Astrocyte of the hippocampus (primary cell): ENCODE measurements at regions not wholly inside any gene's neighbourhood (a gene's known extent, or its start where the extent isn't known, plus 50 kb on each side); places are given as distances from the start of the nearest gene placed in this dataset.

Experiments
- DNase-seq: peaks from one replicate; pipeline ENCODE4 v3.0.0; 2011; ENCODE audit warnings: low read depth, low spot score

- no peak for DNase-seq
Observed at GRCh38 chr5:82704381-82704780, 372.8 kb downstream of the TMEM167A start.

- no peak for DNase-seq
Observed at GRCh38 chr5:82702046-82702445, 375.1 kb downstream of the TMEM167A start.

GRCh38 chr5:82699737-82700136, 377.5 kb downstream of the TMEM167A start:
- no peak for DNase-seq

- no peak for DNase-seq
Observed at GRCh38 chr5:82698026-82698425, 379.2 kb downstream of the TMEM167A start.

- no peak for DNase-seq
Observed at GRCh38 chr5:82694711-82695285, 382.4 kb downstream of the TMEM167A start.

GRCh38 chr5:82692826-82693225, 384.4 kb downstream of the TMEM167A start:
- DNase-seq, result no peak

- DNase-seq, result no peak
Observed at GRCh38 chr5:82684659-82685058, 392.5 kb downstream of the TMEM167A start.

GRCh38 chr5:82684165-82684564, 393.0 kb downstream of the TMEM167A start:
- no peak for DNase-seq

- no peak for DNase-seq
Observed at GRCh38 chr5:82679660-82680059, 397.5 kb downstream of the TMEM167A start.

GRCh38 chr5:82676661-82677060, 398.5 kb upstream of the RPS23 start:
- no peak for DNase-seq

- no peak for DNase-seq
Observed at GRCh38 chr5:82674671-82675070, 396.5 kb upstream of the RPS23 start.

GRCh38 chr5:82673057-82673809, 395.1 kb upstream of the RPS23 start:
- no peak for DNase-seq

- no peak for DNase-seq
Observed at GRCh38 chr5:82670692-82671091, 392.5 kb upstream of the RPS23 start.

GRCh38 chr5:82669720-82670119, 391.6 kb upstream of the RPS23 start:
- DNase-seq, result no peak

GRCh38 chr5:82666312-82666711, 388.2 kb upstream of the RPS23 start:
- no peak for DNase-seq

GRCh38 chr5:82664732-82665131, 386.6 kb upstream of the RPS23 start:
- no peak for DNase-seq

GRCh38 chr5:82663225-82663624, 385.1 kb upstream of the RPS23 start:
- no peak for DNase-seq

- DNase-seq, result peak; percentile 87
Observed at GRCh38 chr5:82662340-82662739, 384.2 kb upstream of the RPS23 start.

GRCh38 chr5:82661933-82662332, 383.8 kb upstream of the RPS23 start:
- DNase-seq, result no peak

GRCh38 chr5:82661462-82661861, 383.3 kb upstream of the RPS23 start:
- DNase-seq, result no peak

GRCh38 chr5:82659115-82659514, 381.0 kb upstream of the RPS23 start:
- no peak for DNase-seq

- DNase-seq, result no peak
Observed at GRCh38 chr5:82657033-82657699, 379.0 kb upstream of the RPS23 start.

- DNase-seq, result no peak
Observed at GRCh38 chr5:82656341-82656761, 378.2 kb upstream of the RPS23 start.
